ENCODE measurements at regions not wholly inside any gene's neighbourhood (a gene's known extent, or its start where the extent isn't known, plus 50 kb on each side); places are given as distances from the start of the nearest gene placed in this dataset.

GRCh38 chrX:107521877-107522586 is 72.6 kb downstream of the FRMPD3 start:
- Histone ChIP-seq H3K79me1 (ENCODE audit: low read length) (no peaks in the 10 kb centered on the region), H3K36me3 (ENCODE audit: control insufficient read depth in 1 of 2, insufficient read depth in 2 of 2, low read length in 2 of 2) (no peaks in the 10 kb centered on the region), H3K27ac (ENCODE audit: low read depth, low read length) (no peak overlapping the region), H3K14ac (ENCODE audit: low read length) (no peak overlapping the region), H2BK5ac (ENCODE audit: low read depth, low read length, poor library complexity) (no peak overlapping the region), H3K79me2 (ENCODE audit: control insufficient read depth, insufficient read depth, low read length, poor library complexity) (no peaks in the 10 kb centered on the region), H3K23ac (ENCODE audit: low read length) (no peak overlapping the region), H3K4me3 (ENCODE audit: low read depth, low read length) (no peak overlapping the region), H2AK5ac (ENCODE audit: low read length) (no peak overlapping the region), H4K8ac (ENCODE audit: low read depth, low read length) (no peak overlapping the region), H3K18ac (ENCODE audit: low read length) (no peak overlapping the region), H3K4ac (ENCODE audit: low read depth, low read length) (no peak overlapping the region), H3K27me3 (ENCODE audit: insufficient read depth, low read length) (no peaks in the 10 kb centered on the region), H3K4me1 (ENCODE audit: control insufficient read depth in 1 of 2, insufficient read depth in 2 of 2, low read length in 2 of 2) (no peaks in the 10 kb centered on the region), H3K4me2 (ENCODE audit: low read length) (no peak overlapping the region), H2BK12ac (ENCODE audit: low read length) (no peak overlapping the region), H2BK120ac (ENCODE audit: insufficient read depth, low read length, poor library complexity) (no peak overlapping the region), H4K91ac (ENCODE audit: low read depth, low read length) (no peak overlapping the region), H2AFZ (ENCODE audit: insufficient read depth, low read length, poor library complexity) (no peak overlapping the region), H4K12ac (ENCODE audit: low read depth, low read length) (no peak overlapping the region), H3K9ac (ENCODE audit: low read length) (no peak overlapping the region), H3K9me3 (ENCODE audit: insufficient read depth, low read depth, low read length) (no peaks in the 10 kb centered on the region)
- DNase-seq = no peak
- no CpG with 5 or more reads among the region's 14 CpGs for WGBS (ENCODE audit: extremely low coverage, insufficient coverage, insufficient read length)

- DNase-seq = no peak
- Histone ChIP-seq H2BK120ac (ENCODE audit: insufficient read depth, low read length, poor library complexity) (no peak overlapping the region), H2AFZ (ENCODE audit: insufficient read depth, low read length, poor library complexity) (no peak overlapping the region), H2BK12ac (ENCODE audit: low read length) (no peak overlapping the region), H3K79me2 (ENCODE audit: control insufficient read depth, insufficient read depth, low read length, poor library complexity) (no peaks in the 10 kb centered on the region), H3K9ac (ENCODE audit: low read length) (no peak overlapping the region), H4K12ac (ENCODE audit: low read depth, low read length) (no peak overlapping the region), H3K79me1 (ENCODE audit: low read length) (no peaks in the 10 kb centered on the region), H4K91ac (ENCODE audit: low read depth, low read length) (no peak overlapping the region), H3K4me3 (ENCODE audit: low read depth, low read length) (no peak overlapping the region), H2BK5ac (ENCODE audit: low read depth, low read length, poor library complexity) (no peak overlapping the region), H3K23ac (ENCODE audit: low read length) (no peak overlapping the region), H4K8ac (ENCODE audit: low read depth, low read length) (no peak overlapping the region), H3K18ac (ENCODE audit: low read length) (no peak overlapping the region), H3K36me3 (ENCODE audit: control insufficient read depth in 1 of 2, insufficient read depth in 2 of 2, low read length in 2 of 2) (no peaks in the 10 kb centered on the region), H3K14ac (ENCODE audit: low read length) (no peak overlapping the region), H2AK5ac (ENCODE audit: low read length) (no peak overlapping the region), H3K4me2 (ENCODE audit: low read length) (no peak overlapping the region), H3K4ac (ENCODE audit: low read depth, low read length) (no peak overlapping the region), H3K27ac (ENCODE audit: low read depth, low read length) (no peak overlapping the region), H3K27me3 (ENCODE audit: insufficient read depth, low read length) (no peaks in the 10 kb centered on the region), H3K9me3 (ENCODE audit: insufficient read depth, low read depth, low read length) (no peaks in the 10 kb centered on the region), H3K4me1 (ENCODE audit: control insufficient read depth in 1 of 2, insufficient read depth in 2 of 2, low read length in 2 of 2) (no peaks in the 10 kb centered on the region)
- WGBS (ENCODE audit: extremely low coverage, insufficient coverage, insufficient read length) = no CpG with 5 or more reads among the region's 2 CpGs
These were observed 73.4 kb downstream of the FRMPD3 start for GRCh38 chrX:107522901-107523300.

GRCh38 chrX:107526141-107526540 is 76.7 kb downstream of the FRMPD3 start:
- H2BK12ac ChIP-seq (ENCODE audit: low read length) = no peak overlapping the region
- H3K27me3 ChIP-seq (ENCODE audit: insufficient read depth, low read length) = no peaks in the 10 kb centered on the region
- no peaks in the 10 kb centered on the region for H3K79me2 ChIP-seq (ENCODE audit: control insufficient read depth, insufficient read depth, low read length, poor library complexity)
- H4K8ac ChIP-seq (ENCODE audit: low read depth, low read length) = no peak overlapping the region
- H3K4me2 ChIP-seq (ENCODE audit: low read length) = no peak overlapping the region
- no peak overlapping the region for H4K12ac ChIP-seq (ENCODE audit: low read depth, low read length)
- no CpG with 5 or more reads among the region's 3 CpGs for WGBS (ENCODE audit: extremely low coverage, insufficient coverage, insufficient read length)
- H3K4me1 ChIP-seq (ENCODE audit: control insufficient read depth in 1 of 2, insufficient read depth in 2 of 2, low read length in 2 of 2) = no peaks in the 10 kb centered on the region
- no peak overlapping the region for H2BK5ac ChIP-seq (ENCODE audit: low read depth, low read length, poor library complexity)
- no peaks in the 10 kb centered on the region for H3K36me3 ChIP-seq (ENCODE audit: control insufficient read depth in 1 of 2, insufficient read depth in 2 of 2, low read length in 2 of 2)
- H3K27ac ChIP-seq (ENCODE audit: low read depth, low read length) = no peak overlapping the region
- no peak for DNase-seq
- H3K18ac ChIP-seq (ENCODE audit: low read length) = no peak overlapping the region
- H2BK120ac ChIP-seq (ENCODE audit: insufficient read depth, low read length, poor library complexity) = no peak overlapping the region
- no peak overlapping the region for H3K14ac ChIP-seq (ENCODE audit: low read length)
- H3K4ac ChIP-seq (ENCODE audit: low read depth, low read length) = no peak overlapping the region
- H3K79me1 ChIP-seq (ENCODE audit: low read length) = no peaks in the 10 kb centered on the region
- H2AK5ac ChIP-seq (ENCODE audit: low read length) = no peak overlapping the region
- H4K91ac ChIP-seq (ENCODE audit: low read depth, low read length) = no peak overlapping the region
- H3K4me3 ChIP-seq (ENCODE audit: low read depth, low read length) = no peak overlapping the region
- no peak overlapping the region for H3K23ac ChIP-seq (ENCODE audit: low read length)
- no peak overlapping the region for H3K9ac ChIP-seq (ENCODE audit: low read length)
- H2AFZ ChIP-seq (ENCODE audit: insufficient read depth, low read length, poor library complexity) = no peak overlapping the region
- H3K9me3 ChIP-seq (ENCODE audit: insufficient read depth, low read depth, low read length) = no peaks in the 10 kb centered on the region

GRCh38 chrX:107530141-107530540 is 80.7 kb downstream of the FRMPD3 start:
- no peaks in the 10 kb centered on the region for H3K36me3 ChIP-seq (ENCODE audit: control insufficient read depth in 1 of 2, insufficient read depth in 2 of 2, low read length in 2 of 2)
- no peak overlapping the region for H3K4me2 ChIP-seq (ENCODE audit: low read length)
- H3K27me3 ChIP-seq (ENCODE audit: insufficient read depth, low read length) = no peaks in the 10 kb centered on the region
- no peak for DNase-seq
- no peak overlapping the region for H2BK5ac ChIP-seq (ENCODE audit: low read depth, low read length, poor library complexity)
- H2AK5ac ChIP-seq (ENCODE audit: low read length) = no peak overlapping the region
- no peak overlapping the region for H2BK120ac ChIP-seq (ENCODE audit: insufficient read depth, low read length, poor library complexity)
- H3K79me2 ChIP-seq (ENCODE audit: control insufficient read depth, insufficient read depth, low read length, poor library complexity) = no peaks in the 10 kb centered on the region
- no CpG with 5 or more reads among the region's 4 CpGs for WGBS (ENCODE audit: extremely low coverage, insufficient coverage, insufficient read length)
- H3K14ac ChIP-seq (ENCODE audit: low read length) = no peak overlapping the region
- H2AFZ ChIP-seq (ENCODE audit: insufficient read depth, low read length, poor library complexity) = no peak overlapping the region
- H2BK12ac ChIP-seq (ENCODE audit: low read length) = no peak overlapping the region
- no peak overlapping the region for H3K23ac ChIP-seq (ENCODE audit: low read length)
- no peaks in the 10 kb centered on the region for H3K4me1 ChIP-seq (ENCODE audit: control insufficient read depth in 1 of 2, insufficient read depth in 2 of 2, low read length in 2 of 2)
- H3K9me3 ChIP-seq (ENCODE audit: insufficient read depth, low read depth, low read length) = no peaks in the 10 kb centered on the region
- H3K4ac ChIP-seq (ENCODE audit: low read depth, low read length) = no peak overlapping the region
- no peak overlapping the region for H3K4me3 ChIP-seq (ENCODE audit: low read depth, low read length)
- no peak overlapping the region for H3K9ac ChIP-seq (ENCODE audit: low read length)
- H3K27ac ChIP-seq (ENCODE audit: low read depth, low read length) = no peak overlapping the region
- H4K8ac ChIP-seq (ENCODE audit: low read depth, low read length) = no peak overlapping the region
- no peak overlapping the region for H3K18ac ChIP-seq (ENCODE audit: low read length)
- no peaks in the 10 kb centered on the region for H3K79me1 ChIP-seq (ENCODE audit: low read length)
- H4K12ac ChIP-seq (ENCODE audit: low read depth, low read length) = no peak overlapping the region
- H4K91ac ChIP-seq (ENCODE audit: low read depth, low read length) = no peak overlapping the region
